ENCODE measurements at regions not wholly inside any gene's neighbourhood (a gene's known extent, or its start where the extent isn't known, plus 50 kb on each side); places are given as distances from the start of the nearest gene placed in this dataset.

DNA sequence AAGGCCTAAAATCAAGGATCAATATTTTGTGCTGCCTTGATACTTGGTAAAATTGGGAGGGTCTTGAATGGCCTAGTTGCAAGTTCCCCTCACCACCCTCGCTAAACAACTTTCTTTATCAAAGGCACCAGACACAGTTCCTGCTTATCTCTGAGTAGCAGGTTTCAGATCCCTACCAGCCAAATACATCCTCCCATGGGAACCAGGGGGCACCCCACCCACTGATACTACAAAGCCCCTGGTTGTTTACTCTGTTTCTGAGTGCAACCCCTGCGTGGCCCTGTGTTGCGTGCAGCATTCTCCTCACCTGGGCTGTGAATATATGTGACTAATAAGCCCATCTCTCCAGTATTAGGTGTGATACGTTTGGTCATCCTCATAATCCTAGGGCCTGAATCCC is 314.9 kb downstream of the DRD1 start:
- TF ChIP-seq, protein P1, sequence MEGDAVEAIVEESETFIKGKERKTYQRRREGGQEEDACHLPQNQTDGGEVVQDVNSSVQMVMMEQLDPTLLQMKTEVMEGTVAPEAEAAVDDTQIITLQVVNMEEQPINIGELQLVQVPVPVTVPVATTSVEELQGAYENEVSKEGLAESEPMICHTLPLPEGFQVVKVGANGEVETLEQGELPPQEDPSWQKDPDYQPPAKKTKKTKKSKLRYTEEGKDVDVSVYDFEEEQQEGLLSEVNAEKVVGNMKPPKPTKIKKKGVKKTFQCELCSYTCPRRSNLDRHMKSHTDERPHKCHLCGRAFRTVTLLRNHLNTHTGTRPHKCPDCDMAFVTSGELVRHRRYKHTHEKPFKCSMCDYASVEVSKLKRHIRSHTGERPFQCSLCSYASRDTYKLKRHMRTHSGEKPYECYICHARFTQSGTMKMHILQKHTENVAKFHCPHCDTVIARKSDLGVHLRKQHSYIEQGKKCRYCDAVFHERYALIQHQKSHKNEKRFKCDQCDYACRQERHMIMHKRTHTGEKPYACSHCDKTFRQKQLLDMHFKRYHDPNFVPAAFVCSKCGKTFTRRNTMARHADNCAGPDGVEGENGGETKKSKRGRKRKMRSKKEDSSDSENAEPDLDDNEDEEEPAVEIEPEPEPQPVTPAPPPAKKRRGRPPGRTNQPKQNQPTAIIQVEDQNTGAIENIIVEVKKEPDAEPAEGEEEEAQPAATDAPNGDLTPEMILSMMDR (IDR thresholded peaks at IDR 0.05): no peak
- no peak for TF ChIP-seq EP300 (IDR thresholded peaks at IDR 0.05)

Data from ovary (tissue), 3 donors.